OCI-M2 (cell line): ENCODE measurements at regions not wholly inside any gene's neighbourhood (a gene's known extent, or its start where the extent isn't known, plus 50 kb on each side); places are given as distances from the start of the nearest gene placed in this dataset.
"Not testable (repeated sequence)": the region's sequence is repeated elsewhere in the genome, so short reads cannot be mapped to it uniquely, and the experiment has no call there.

Experiments
- DNase-seq: peaks from one replicate; lab custom pipeline; 2025; ENCODE audit not compliant: unreplicated experiment; lab: John Stamatoyannopoulos, UW

DNA sequence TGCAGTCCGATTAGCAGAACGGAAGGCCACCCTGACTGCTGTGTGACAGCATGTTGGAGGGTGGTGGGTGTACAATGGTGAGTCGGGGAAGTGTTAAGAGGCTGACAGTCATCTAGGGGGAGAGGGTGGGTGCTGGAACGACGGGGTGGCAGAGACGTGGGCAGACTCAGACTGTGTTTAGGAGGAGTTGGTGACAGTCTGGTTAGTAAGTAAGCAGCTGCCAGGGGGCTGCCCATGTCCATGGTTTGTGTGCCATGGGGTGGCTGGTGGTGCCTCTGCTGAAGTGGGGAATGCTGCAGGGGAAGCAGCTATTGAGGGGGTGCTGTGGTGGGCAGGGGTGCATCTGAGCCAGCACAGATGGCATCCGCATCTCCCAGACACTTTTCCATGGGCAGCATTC is 51.3 kb upstream of the BOD1 start:
- DNase-seq, result no peak

DNA sequence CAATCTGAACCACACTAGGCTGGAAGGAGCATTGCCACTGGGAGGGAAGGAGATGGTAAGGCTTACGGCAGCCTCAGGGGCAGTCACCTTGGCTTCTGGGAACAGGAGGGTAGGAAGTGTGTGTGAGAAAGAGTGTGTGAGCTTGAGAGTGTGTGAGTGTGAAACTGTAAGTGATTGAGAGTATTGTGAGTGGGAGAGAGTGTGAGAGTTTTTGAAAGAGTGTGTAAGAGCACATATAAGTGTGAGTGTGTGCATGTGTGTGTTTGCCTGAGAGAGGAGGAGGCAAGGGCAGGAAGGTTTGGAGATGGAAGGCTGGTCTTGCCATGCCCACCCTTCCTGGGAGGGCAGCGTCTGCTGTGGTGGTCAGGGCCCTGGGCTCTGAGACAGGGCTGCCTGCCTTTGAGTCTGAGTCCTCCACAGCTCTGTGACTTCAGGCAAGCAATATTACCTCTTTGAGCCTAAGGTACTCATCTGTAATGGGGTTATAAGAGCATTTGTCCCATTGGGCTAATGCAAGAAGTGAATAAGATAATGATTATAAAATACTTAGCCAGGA is 51.9 kb upstream of the BOD1 start:
- no peak for DNase-seq

DNA sequence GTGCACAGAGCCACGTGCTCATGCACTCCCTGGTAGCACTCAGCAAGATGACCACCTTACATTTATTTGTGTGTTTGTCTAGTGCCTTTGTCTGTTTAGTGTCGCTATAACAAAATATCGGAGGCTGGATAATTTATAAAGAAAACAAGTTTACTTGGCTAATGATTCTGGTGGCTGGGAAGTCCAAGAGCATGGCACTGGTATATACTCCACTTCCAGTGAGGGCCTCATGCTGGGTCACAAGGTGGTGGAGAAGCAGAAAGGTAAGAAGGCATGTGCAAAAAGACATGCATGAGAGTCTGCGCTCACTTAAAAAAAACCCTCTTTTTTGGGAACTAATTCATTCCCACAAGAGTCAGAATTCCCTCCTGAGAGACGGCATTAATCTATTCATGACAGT is 52.5 kb upstream of the BOD1 start:
- DNase-seq, result no peak

DNA sequence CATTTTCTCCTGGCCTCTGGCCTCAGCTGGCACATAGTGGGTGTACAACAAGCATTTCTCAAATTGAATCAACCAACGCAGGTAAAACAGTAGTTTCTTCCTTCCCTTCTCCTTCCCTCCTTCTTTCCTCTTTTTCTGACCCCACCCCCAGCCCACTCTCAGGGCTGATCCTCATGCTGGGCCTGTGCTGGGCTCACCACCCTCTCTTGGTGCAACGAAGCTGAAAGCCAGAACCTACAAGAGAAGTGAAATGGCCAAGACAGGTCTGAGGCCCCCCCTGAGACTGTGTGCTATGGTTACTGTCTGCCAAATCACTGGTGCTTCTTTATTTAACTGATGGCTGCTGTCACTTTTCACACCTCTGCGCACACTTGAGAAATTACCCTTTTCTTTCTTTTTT is 53.0 kb upstream of the BOD1 start:
- DNase-seq, result no peak

DNA sequence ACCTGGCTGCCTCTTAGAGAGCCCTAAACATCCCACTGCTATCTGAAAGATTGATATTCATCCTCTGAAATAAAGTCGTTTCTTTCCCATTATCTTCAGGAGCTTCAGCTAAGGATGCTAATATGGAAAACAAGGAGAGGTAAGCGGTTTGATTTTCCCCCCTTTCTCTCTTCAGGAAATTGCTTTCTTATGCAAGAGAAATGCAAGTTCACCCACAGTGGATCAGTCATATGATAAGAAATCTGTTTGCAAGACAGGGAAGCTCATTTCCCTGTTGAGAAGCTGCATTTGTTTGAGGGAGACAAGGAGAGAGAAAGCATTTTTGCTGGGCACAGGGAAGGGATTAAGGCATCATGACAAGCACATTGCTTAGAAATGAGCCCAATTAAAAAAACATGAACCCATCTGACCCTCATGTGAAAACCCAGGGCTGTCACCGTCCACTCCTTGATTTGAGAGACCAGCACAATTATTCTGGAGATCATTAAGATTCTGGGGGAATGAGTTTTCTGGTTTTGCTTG is 53.7 kb upstream of the BOD1 start:
- DNase-seq, result no peak

DNA sequence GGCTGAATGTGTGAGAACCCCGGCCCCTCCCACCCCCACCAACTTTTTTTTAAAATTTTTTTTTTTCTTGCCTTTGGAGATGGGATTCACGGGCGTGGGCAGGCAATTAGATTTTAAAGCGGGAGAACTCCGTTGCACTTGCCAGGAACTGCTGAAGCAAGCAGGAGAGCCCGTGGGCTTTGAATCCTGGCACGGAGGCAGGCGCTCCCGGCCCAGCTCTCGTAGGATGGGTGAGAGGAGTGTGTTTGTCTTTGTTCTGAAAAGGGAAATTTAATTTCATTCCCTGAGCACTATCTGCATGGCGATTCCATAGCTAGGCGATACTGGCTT is 54.3 kb upstream of the BOD1 start:
- no peak for DNase-seq

DNA sequence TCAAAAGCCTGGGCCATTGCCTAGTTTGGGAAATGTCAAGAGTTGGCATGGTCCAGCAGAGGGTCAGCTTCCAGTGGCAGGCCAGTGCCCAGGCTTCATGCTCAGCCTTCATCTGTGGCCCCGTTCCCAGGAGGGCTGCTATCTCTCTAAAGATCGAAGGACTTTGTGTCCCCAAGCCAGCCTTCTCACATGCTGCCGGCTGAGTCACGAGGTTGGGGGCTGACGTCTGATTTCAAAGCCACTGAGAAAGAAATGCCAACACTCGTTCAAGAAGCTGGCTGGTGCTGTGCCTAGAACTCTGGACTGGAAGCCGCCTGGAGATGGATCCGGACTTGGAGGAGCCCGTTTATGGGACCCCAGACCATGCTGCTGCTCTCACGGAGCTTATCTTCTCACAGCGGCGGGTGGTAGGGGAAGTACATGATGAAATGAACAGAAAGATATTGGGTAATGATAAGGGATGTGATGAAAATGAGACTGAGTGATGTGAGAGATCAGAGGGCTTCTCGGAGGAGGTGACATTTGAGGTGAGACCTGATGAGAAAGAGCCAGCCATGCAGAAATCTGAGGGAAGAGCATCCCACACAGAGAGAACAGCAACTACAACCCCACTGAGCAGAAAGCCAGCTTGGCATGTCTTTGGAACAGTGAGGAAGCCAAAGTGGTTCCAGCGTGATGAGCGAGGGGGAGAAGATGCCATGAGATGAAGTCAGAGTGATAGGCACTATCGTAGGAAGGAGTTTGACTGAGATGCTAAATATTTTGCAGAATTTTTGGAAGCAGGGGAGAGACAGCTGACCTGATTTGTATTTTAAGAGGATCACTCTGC is 54.9 kb upstream of the BOD1 start:
- DNase-seq, result no peak

DNA sequence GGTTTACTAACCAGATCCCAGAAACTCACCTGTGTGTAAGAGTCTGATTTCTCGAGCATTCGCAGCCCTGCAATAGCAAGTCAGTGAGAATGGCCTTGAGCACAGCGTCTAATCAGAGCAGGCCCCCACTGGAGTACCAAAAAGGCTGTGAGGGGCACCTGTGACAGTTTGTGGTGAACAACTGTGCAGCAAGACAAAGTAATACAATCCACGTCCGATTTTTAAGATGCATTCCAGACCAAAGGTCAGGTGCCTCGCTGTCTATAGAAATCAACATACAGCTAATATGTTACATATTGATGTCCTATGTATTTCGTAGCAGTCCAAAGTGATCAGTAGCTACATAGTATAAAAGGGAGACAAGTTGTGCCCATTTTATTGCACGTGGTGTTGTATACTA is 55.7 kb upstream of the BOD1 start:
- no peak for DNase-seq

DNA sequence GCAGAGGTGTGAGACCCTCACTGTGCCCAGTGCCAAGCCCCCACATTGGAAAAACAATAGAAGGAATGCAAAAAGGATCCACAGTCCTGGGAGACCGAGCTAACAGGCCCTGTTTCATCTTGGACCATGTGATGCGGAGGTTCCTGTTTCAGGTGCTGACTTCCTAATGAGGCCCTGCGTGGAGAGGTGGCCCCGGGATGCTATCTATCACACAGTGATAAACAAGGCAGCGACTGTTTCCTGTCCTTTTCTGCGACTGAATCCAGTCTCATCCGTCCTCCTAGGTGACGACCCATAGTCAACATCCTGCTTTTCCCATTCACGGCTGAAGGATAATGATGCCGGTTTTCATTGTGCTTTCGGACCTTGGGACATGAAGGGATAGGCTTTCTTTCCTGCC is 56.4 kb upstream of the BOD1 start:
- no peak for DNase-seq

DNA sequence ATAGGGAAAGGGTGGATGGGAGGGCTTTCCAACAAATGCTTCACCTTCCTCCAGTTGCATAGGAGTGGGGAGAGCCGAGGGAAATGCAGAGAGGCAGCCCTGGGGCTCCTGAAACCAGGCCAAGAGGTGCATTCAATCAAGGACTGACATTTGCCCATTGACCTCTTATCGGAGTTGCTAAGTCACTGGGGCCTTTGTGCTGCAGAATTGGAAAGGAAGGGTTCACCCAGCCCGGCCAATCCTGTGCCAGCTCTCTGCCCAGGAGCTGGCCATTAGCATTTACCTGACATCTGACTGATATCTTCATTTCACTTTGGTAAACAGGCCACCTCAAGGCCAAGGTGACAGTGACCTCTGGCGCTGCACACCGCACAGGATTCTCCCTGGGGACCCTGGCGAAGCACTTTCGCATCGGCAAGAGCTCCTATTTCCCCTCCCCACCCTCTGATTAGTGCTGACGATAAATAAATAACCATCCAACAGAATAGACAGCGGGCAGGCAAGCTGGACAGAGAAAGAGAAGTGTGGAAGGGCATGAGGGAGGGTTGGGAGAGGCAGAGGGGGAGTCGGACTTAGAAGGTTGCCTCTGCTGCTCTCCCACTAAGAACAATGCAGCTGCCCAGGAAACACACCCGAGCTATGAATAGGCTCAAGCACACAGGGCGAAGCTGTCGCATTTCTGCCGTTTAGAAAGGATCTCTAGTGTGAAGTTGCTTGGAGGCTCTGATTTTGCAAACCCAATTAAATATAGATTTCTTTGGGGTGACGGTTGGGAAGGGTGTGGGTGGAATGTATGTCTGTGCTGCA is 57.0 kb upstream of the BOD1 start:
- no peak for DNase-seq

DNA sequence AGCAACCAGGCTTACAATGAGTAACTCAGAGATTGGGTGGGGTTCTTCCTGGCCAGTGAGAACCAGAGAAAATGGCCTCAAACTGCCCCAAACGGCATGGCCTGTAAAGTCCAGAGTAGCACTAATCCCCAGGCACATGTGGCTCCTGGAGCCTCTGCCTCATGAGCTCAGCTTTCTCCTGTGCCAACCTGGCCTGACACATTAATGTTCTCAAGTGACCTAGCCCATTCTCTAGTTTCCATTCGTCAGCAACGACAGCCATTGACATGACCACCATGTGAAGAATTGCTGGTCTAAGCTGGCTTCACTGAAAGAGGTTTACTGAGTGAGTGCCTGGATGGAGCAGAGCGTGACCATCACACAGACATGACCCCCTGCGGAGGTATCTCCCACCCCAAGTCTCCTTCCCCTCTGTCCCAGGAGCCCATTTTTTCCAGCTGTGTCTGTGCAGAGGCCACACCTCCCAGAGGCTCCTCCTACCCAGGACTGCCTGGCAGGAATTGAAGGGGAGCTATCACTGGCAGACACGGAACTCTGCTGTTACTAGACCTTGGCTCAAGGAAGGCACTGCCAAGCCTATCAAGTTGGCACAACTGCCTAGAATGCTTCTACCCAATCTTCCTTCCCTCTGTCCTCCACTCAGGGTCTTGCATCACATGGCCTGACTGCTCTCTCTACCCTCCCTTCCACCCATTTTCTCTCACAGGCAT is 59.0 kb upstream of the BOD1 start:
- no peak for DNase-seq

DNA sequence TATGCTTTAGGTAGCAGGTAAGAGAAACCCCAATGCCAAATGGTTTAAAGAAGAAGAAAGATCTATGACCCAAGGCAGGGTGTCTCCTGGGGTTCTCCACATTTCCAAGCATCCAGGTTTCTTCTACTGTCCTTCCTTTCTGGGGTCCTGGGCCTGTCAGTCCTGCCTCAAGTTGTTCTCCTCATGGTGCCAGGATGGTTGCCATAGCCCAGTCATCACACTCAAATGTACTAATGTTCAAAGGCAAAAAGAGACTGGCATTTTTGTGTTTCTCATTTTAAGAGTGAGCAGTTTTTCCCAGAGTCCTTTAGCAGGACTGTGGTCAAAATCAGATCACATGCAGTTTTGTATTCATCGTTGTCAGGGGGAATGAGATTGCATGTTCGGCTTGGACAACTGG is 59.9 kb upstream of the BOD1 start:
- DNase-seq, result no peak

DNA sequence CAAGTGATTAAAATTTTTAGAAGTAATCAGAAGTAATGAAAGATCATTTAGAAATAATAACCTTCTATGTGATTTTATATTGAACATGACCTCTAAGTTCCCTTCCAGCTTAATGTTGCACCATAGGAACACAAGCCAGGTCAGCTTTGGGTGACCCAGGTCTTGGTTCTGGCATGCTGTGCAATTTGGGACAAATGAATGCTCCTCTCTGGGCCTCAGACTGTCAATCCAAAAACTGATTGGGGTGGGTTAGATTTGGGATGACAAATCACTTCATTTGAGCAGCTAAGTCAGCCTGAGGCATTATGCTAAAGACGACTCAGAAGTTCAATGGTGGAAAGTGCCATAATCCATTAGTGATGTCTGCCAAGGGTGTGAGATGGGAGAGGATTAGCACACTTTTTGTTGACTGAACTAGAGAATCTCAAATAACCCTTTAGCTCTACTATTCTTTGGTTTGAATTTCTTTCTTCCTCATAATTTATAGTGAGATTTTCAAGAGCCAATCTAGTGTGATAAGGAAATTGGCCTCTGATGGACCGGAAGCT is 60.7 kb upstream of the BOD1 start:
- no peak for DNase-seq

DNA sequence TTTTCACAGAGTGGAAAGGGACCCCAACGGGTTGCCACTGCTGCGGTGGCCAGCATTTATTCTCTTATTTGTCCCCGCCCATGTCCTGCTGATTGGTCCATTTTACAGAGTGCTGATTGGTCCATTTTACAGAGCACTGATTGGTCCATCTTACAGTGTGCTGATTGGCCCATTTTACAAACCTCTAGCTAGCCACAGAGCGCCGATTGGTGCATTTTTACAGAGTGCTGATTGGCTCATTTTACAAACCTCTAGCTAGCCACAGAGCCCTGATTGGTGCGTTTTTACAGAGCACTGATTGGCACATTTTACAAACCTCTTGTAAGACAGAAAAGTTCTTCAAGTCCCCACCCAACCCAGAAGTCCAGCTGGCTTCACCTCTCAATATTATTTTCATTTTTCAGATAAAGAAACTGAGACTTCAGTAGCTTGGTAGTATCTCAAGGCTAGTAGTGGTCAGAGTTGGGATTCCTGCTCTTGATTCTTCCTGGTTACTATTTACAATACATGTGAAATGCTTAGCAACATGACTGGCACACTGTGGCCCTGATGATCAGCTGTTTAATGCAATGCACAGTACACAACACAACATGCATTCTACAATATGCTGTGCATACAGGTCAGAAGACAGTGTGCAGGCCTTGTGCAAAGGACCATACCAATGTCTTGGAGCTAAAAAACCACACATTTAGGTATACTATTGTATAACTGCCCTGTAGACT is 63.6 kb upstream of the BOD1 start:
- no peak for DNase-seq

DNA sequence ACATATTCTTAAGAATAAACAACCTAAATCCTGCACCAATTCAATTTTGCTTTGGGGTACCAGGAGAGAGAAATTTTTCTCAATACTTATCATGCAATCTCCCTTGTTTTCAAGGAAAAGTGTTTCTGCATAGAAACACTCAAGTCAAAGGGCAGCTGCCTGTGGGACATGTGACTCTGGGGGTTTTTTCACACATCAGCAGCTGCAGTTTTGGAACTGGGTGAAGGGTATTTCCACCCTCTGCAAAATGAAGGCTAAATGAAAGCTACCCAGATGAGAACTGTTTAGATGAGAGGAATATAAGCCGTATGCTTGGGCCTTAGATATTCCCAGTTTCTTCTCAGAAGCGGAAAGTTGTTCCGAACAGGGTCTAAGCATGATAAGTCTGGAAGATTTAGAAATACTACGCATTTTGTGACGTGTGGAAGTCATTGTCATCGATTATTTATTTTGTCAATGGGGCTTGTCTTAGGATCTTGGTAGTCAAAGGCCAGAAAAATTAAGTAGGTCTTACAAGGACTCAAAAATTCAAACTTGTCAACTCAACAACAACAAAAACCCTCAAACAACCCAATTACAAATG is 64.3 kb upstream of the BOD1 start:
- DNase-seq, result no peak

DNA sequence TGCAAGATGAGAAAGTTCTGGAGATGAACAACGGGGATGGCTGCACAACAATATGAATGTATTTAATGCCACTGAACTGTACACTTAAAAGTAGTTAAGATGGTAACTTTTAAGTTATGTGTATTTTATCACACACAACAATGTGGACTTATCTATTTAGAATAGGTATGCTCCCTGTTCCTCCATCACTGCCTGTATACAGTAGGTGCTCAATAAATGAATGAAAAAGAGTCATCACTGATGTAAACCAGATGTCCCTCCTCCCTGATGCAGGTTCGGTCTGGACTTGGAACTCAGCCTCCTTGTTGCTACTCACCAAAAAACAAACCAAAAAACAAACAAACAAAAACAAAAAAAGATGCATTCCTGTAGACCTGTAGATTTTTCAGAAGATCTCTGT is 65.9 kb upstream of the BOD1 start:
- DNase-seq, result no peak

DNA sequence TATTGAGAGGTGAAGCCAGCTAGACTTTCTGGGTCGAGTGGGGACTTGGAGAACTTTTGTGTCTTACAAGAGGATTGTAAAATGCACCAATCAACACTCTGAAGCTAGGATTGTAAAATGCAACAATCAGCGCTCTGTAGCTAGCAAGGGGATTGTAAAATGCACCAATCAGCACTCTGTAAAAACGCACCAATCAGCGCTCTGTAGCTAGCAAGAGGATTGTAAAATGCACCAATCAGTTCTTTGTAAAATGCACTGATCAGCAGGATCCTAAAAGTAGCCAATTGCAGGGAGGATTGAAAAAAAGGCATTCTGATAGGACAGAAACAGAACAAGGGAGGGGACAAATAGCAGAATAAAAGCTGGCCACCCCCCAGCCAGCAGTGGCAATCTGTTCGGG is 68.1 kb upstream of the BOD1 start:
- not testable (repeated sequence) for DNase-seq

DNA sequence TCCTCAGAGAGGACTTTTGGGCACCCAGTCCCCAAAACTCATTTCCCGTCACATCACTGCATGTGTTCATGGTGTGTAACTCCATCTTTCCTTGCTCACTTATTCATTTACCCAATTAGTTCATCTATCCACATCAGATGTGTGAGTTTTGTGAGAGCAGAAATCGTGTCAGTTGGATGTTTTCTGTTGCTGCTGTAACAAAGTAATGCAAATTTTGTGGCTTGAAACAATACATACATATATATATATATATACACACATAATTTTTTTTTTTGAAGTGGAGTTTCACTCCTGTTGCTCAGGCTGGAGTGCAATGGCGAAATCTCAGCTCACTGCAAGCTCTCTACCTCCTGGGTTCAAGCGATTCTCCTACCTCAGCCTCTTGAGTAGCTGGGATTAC is 70.5 kb upstream of the BOD1 start:
- DNase-seq, result no peak

DNA sequence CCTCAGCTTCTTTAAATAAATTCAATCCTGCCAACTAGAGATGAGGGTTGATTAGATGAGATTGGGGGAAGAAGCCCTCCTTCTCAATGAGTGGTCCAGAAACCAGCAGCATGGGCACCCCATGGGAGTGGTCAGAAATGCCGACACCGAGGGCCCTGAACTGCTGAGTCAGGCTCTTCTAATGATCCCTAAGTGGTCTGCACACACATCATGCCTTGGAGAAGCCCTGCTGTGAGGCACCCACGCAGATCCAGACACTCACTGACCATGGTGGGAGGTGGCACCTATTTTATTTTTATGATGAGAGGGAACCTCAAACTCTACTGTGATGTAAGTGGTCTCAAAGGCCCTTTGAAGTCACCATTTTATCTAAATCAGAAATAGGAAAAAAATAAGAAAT is 72.3 kb upstream of the BOD1 start:
- no peak for DNase-seq

DNA sequence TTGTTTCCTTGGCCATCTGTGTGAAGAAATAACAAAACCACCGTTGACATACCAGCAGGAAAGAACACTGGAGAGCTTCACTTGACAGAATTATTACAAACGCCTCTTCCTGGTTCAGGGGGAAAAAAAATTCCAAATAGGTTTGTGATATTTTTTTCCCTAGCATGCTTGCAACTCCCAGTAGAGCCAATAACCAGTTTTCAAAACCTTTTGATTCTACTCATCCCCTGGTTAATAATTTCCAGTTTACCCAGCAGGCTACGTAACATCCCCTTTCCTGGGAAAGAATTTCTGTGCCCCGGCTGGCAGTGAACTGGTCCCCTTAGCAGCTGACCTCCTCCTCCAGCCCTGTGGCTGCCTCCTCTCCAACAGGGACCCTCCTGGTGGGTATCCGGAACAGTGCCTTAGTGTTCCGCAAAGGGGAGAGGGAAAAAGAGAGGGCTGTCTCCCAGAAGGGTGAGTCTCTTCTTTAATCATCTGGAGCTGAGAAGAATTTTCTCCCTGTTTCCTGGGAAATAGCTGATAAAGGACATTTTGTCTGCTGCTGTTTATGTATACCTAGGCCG is 72.8 kb upstream of the BOD1 start:
- DNase-seq, result no peak
